SK-N-SH treated with all-trans-retinoic acid at 6 μM for 48 hours (cell line): ENCODE measurements at regions not wholly inside any gene's neighbourhood (a gene's known extent, or its start where the extent isn't known, plus 50 kb on each side); places are given as distances from the start of the nearest gene placed in this dataset.

ENCODE experiments used
- TCF4 ChIP-seq: fragments of 250-450 bp; sonication (Bioruptor Pico); IDR thresholded peaks from 2 replicates; pipeline ENCODE4 v1.8.0; 2021; ENCODE audit warnings: mild to moderate bottlenecking, moderate library complexity, borderline replicate concordance
- TF ChIP-seq, protein P1 (sequence below): fragments of 250-450 bp; sonication (Bioruptor Pico); IDR thresholded peaks from 2 replicates; pipeline ENCODE4 v1.8.0; 2021; ENCODE audit warnings: low read depth, mild to moderate bottlenecking, moderate library complexity, borderline replicate concordance

- no peak for TF ChIP-seq TCF4 (CRISPR knock-in tag)
- TF ChIP-seq, protein P1, sequence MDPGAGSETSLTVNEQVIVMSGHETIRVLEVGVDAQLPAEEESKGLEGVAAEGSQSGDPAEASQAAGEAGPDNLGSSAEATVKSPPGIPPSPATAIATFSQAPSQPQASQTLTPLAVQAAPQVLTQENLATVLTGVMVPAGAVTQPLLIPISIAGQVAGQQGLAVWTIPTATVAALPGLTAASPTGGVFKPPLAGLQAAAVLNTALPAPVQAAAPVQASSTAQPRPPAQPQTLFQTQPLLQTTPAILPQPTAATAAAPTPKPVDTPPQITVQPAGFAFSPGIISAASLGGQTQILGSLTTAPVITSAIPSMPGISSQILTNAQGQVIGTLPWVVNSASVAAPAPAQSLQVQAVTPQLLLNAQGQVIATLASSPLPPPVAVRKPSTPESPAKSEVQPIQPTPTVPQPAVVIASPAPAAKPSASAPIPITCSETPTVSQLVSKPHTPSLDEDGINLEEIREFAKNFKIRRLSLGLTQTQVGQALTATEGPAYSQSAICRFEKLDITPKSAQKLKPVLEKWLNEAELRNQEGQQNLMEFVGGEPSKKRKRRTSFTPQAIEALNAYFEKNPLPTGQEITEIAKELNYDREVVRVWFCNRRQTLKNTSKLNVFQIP (CRISPR knock-in tag) = no peak
These were observed 138.2 kb upstream of the LRFN2 start for GRCh38 chr6:40725390-40725789.
